Astrocyte (in vitro differentiated cells and primary cell): ENCODE measurements at regions not wholly inside any gene's neighbourhood (a gene's known extent, or its start where the extent isn't known, plus 50 kb on each side); places are given as distances from the start of the nearest gene placed in this dataset.

Experiments
- DNase-seq: peaks from one replicate; pipeline ENCODE4 v3.0.0-alpha.2; 2010; ENCODE audit warnings: low read depth
- FAIRE-seq: peaks from 2 replicates; lab custom pipeline; 2011; peaks lifted over from hg19 to GRCh38; lab: Jason Lieb, UNC
- H2AFZ ChIP-seq: 2 replicates; pipeline ENCODE4 v1.6.0; 2012; ENCODE audit warnings: low read depth, low read length, inconsistent platforms
- H3K27ac ChIP-seq: 2 replicates; pipeline ENCODE4 v1.5.1; 2011; ENCODE audit warnings: low read depth, low read length, inconsistent platforms
- H3K27me3 ChIP-seq: 2 replicates; pipeline ENCODE4 v1.6.0; 2011; ENCODE audit warnings: low read length, inconsistent platforms; ENCODE audit not compliant: insufficient read depth
- H3K36me3 ChIP-seq: 2 replicates; pipeline ENCODE4 v1.5.1; 2011; ENCODE audit warnings: low read length, inconsistent platforms; ENCODE audit not compliant: insufficient read depth
- H3K4me1 ChIP-seq: 2 replicates; pipeline ENCODE4 v1.5.1; 2011; ENCODE audit warnings: low read length, inconsistent platforms; ENCODE audit not compliant: insufficient read depth
- H3K4me2 ChIP-seq: 2 replicates; pipeline ENCODE4 v1.6.0; 2012; ENCODE audit warnings: low read length, inconsistent platforms
- H3K4me3 ChIP-seq: 2 replicates; pipeline ENCODE4 v1.5.1; 2011; ENCODE audit warnings: low read depth, mild to moderate bottlenecking, low read length, inconsistent platforms; ENCODE audit not compliant: insufficient read depth
- H3K79me2 ChIP-seq: 2 replicates; pipeline ENCODE4 v1.6.0; 2012; ENCODE audit warnings: mild to moderate bottlenecking, low read length, inconsistent platforms; ENCODE audit not compliant: insufficient read depth
- H3K9ac ChIP-seq: 2 replicates; pipeline ENCODE4 v1.6.0; 2012; ENCODE audit warnings: mild to moderate bottlenecking, low read length, inconsistent platforms
- H3K9me3 ChIP-seq: 2 replicates; pipeline ENCODE4 v1.5.1; 2012; ENCODE audit warnings: low read depth, mild to moderate bottlenecking, low read length, inconsistent platforms; ENCODE audit not compliant: insufficient read depth
- H4K20me1 ChIP-seq: 2 replicates; pipeline ENCODE4 v1.6.0; 2012; ENCODE audit warnings: low read length, inconsistent platforms; ENCODE audit not compliant: insufficient read depth
- H3K27ac Mint-ChIP-seq: one replicate; pipeline ENCODE4 v1.8.0; 2021; ENCODE audit warnings: mild to moderate bottlenecking, mixed read lengths; ENCODE audit not compliant: unreplicated experiment
- H3K27me3 Mint-ChIP-seq: one replicate; pipeline ENCODE4 v1.8.0; 2021; ENCODE audit warnings: low read depth, mixed read lengths; ENCODE audit not compliant: unreplicated experiment
- H3K36me3 Mint-ChIP-seq: one replicate; pipeline ENCODE4 v1.8.0; 2021; ENCODE audit warnings: low read depth, mixed read lengths; ENCODE audit not compliant: unreplicated experiment
- H3K4me1 Mint-ChIP-seq: one replicate; pipeline ENCODE4 v1.8.0; 2021; ENCODE audit warnings: low read depth, mixed read lengths; ENCODE audit not compliant: unreplicated experiment
- H3K4me3 Mint-ChIP-seq: one replicate; pipeline ENCODE4 v1.8.0; 2021; ENCODE audit warnings: mild to moderate bottlenecking, moderate library complexity, mixed read lengths; ENCODE audit not compliant: unreplicated experiment
- H3K9me3 Mint-ChIP-seq: one replicate; pipeline ENCODE4 v1.8.0; 2021; ENCODE audit warnings: mild to moderate bottlenecking, mixed read lengths; ENCODE audit not compliant: unreplicated experiment
- EZH2 ChIP-seq: IDR thresholded peaks from 2 replicates; pipeline ENCODE4 v1.6.1; 2012; ENCODE audit warnings: mild to moderate bottlenecking, low read length, inconsistent platforms; ENCODE audit not compliant: insufficient read depth
- TF ChIP-seq, protein P1 (sequence below): IDR thresholded peaks from 2 replicates; pipeline ENCODE4 v1.5.1; 2011; ENCODE audit warnings: low read depth, mild to moderate bottlenecking, inconsistent platforms, low read length, moderate library complexity; ENCODE audit not compliant: insufficient read depth

- no peak for DNase-seq
- H3K4me3 Mint-ChIP-seq, result no peak overlapping the region
- no peak for FAIRE-seq
- H3K27me3 Mint-ChIP-seq, result no peaks in the 10 kb centered on the region
- H3K36me3 ChIP-seq, result no peaks in the 10 kb centered on the region
- H3K4me2 ChIP-seq, result no peak overlapping the region
- no peak overlapping the region for H3K9ac ChIP-seq
- H3K79me2 ChIP-seq, result no peaks in the 10 kb centered on the region
- H3K9me3 Mint-ChIP-seq, result peaks cover 2% of the 10 kb centered on the region
- H4K20me1 ChIP-seq, result no peaks in the 10 kb centered on the region
- H3K27me3 ChIP-seq, result no peaks in the 10 kb centered on the region
- no peak overlapping the region for H3K27ac Mint-ChIP-seq
- no peak overlapping the region for H3K27ac ChIP-seq
- H3K9me3 ChIP-seq, result no peaks in the 10 kb centered on the region
- no peaks in the 10 kb centered on the region for H3K4me1 ChIP-seq
- H3K4me3 ChIP-seq, result no peak overlapping the region
- TF ChIP-seq EZH2, result no peak
- TF ChIP-seq, protein P1, sequence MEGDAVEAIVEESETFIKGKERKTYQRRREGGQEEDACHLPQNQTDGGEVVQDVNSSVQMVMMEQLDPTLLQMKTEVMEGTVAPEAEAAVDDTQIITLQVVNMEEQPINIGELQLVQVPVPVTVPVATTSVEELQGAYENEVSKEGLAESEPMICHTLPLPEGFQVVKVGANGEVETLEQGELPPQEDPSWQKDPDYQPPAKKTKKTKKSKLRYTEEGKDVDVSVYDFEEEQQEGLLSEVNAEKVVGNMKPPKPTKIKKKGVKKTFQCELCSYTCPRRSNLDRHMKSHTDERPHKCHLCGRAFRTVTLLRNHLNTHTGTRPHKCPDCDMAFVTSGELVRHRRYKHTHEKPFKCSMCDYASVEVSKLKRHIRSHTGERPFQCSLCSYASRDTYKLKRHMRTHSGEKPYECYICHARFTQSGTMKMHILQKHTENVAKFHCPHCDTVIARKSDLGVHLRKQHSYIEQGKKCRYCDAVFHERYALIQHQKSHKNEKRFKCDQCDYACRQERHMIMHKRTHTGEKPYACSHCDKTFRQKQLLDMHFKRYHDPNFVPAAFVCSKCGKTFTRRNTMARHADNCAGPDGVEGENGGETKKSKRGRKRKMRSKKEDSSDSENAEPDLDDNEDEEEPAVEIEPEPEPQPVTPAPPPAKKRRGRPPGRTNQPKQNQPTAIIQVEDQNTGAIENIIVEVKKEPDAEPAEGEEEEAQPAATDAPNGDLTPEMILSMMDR, result no peak
- H3K36me3 Mint-ChIP-seq, result no peaks in the 10 kb centered on the region
- H3K4me1 Mint-ChIP-seq, result no peaks in the 10 kb centered on the region
- no peak overlapping the region for H2AFZ ChIP-seq
Observed at GRCh38 chr13:91278888-91279287, 68.6 kb upstream of the MIR17HG start.

DNA sequence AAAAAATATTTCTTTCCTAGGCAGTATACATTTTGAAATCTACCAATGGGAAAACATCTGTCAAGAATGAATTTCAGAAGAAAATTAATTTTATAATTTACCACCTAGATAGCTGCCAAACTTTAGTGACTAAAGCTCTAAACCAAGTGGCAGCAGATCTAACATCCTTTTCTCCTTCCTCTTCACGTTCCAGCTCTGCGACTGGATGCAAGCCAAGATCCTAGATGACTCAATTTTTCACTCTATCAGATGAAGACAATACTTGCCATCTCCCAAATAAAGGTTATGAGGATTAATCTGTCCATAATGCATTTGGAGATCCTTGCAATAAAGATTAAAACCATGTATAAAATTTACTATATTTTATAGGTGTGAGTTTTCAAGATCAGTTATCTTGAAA lies 66.7 kb upstream of the MIR17HG start:
- no peaks in the 10 kb centered on the region for H3K4me1 Mint-ChIP-seq
- no peak for TF ChIP-seq EZH2
- TF ChIP-seq, protein P1, result no peak
- H3K4me2 ChIP-seq, result no peak overlapping the region
- no peaks in the 10 kb centered on the region for H3K36me3 ChIP-seq
- no peak overlapping the region for H3K4me3 Mint-ChIP-seq
- no peaks in the 10 kb centered on the region for H3K27me3 ChIP-seq
- no peaks in the 10 kb centered on the region for H4K20me1 ChIP-seq
- H3K79me2 ChIP-seq, result no peaks in the 10 kb centered on the region
- FAIRE-seq (no peak), DNase-seq (no peak)
- no peaks in the 10 kb centered on the region for H3K36me3 Mint-ChIP-seq
- H3K27me3 Mint-ChIP-seq, result no peaks in the 10 kb centered on the region
- no peak overlapping the region for H3K4me3 ChIP-seq
- H3K9ac ChIP-seq, result no peak overlapping the region
- H3K27ac ChIP-seq, result no peak overlapping the region
- no peak overlapping the region for H2AFZ ChIP-seq
- H3K27ac Mint-ChIP-seq, result no peak overlapping the region
- no peaks in the 10 kb centered on the region for H3K4me1 ChIP-seq
- peaks cover 2% of the 10 kb centered on the region for H3K9me3 Mint-ChIP-seq
- H3K9me3 ChIP-seq, result no peaks in the 10 kb centered on the region

DNA sequence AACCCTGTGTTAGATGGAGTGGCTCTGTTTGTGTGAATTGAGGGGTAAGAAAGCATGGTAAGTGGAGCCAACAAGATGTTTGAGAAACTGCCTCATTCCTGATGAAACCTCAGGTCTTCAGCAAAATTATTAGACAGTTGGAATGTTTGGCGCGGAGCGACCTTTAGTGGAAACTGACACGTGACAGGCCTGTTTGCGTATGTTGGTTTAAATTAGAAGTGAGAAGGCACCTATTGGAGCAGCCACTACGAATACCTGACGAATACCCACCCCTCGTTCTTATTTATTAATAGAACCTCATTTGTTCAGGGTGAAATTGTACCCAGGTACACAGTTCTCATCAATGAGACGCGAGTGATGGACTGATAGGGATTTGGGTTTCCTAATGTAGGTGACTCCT lies 63.2 kb upstream of the MIR17HG start:
- H3K9me3 Mint-ChIP-seq, result peaks cover under 1% of the 10 kb centered on the region
- no peak overlapping the region for H3K27ac Mint-ChIP-seq
- Histone ChIP-seq H3K27ac (no peak overlapping the region), H3K9ac (no peak overlapping the region), H3K9me3 (no peaks in the 10 kb centered on the region), H3K4me1 (no peaks in the 10 kb centered on the region), H3K79me2 (no peaks in the 10 kb centered on the region), H2AFZ (no peak overlapping the region), H3K4me3 (no peak overlapping the region), H3K4me2 (no peak overlapping the region), H3K27me3 (no peaks in the 10 kb centered on the region), H4K20me1 (no peaks in the 10 kb centered on the region), H3K36me3 (no peaks in the 10 kb centered on the region)
- H3K36me3 Mint-ChIP-seq, result no peaks in the 10 kb centered on the region
- no peaks in the 10 kb centered on the region for H3K4me1 Mint-ChIP-seq
- FAIRE-seq, result no peak
- TF ChIP-seq, protein P1, result no peak
- TF ChIP-seq EZH2, result no peak
- no peak for DNase-seq
- H3K4me3 Mint-ChIP-seq, result no peak overlapping the region
- H3K27me3 Mint-ChIP-seq, result no peaks in the 10 kb centered on the region
